GM23338 (cell line): ENCODE measurements at regions not wholly inside any gene's neighbourhood (a gene's known extent, or its start where the extent isn't known, plus 50 kb on each side); places are given as distances from the start of the nearest gene placed in this dataset.

Experiments used
- ATAC-seq: fragments of 200-7000 bp; cut with Tn5 transposase; 3 replicates; pipeline ENCODE4 v1.9.1; 2020
- DNase-seq: peaks from one replicate; pipeline ENCODE4 v3.0.0-alpha.2; 2015; ENCODE audit warnings: low spot score
- H2AFZ ChIP-seq: fragments of 200-600 bp; sonication (generic); 2 replicates; pipeline ENCODE4 v1.8.0; 2016; ENCODE audit warnings: antibody characterized with exemption, mild to moderate bottlenecking, moderate library complexity
- H3F3A ChIP-seq: fragments of 200-600 bp; sonication (generic); replicated peaks from 2 replicates; pipeline ENCODE4 v1.8.0; 2017; ENCODE audit warnings: antibody characterized with exemption, mixed run types, low read depth
- H3K27ac ChIP-seq: fragments of 200-600 bp; sonication (generic); 2 replicates; pipeline ENCODE4 v1.6.1; 2016; ENCODE audit warnings: low read depth
- H3K27me3 ChIP-seq: fragments of 200-600 bp; sonication (generic); 2 replicates; pipeline ENCODE4 v1.8.0; 2016; ENCODE audit warnings: mild to moderate bottlenecking, mixed run types, moderate library complexity; ENCODE audit not compliant: insufficient read depth
- H3K36me3 ChIP-seq: fragments of 200-600 bp; sonication (generic); 2 replicates; pipeline ENCODE4 v1.8.0; 2016; ENCODE audit warnings: mild to moderate bottlenecking; ENCODE audit not compliant: insufficient read depth
- H3K4me1 ChIP-seq: fragments of 200-600 bp; sonication (generic); 2 replicates; pipeline ENCODE4 v1.8.0; 2016; ENCODE audit warnings: mild to moderate bottlenecking, moderate library complexity; ENCODE audit not compliant: insufficient read depth
- H3K4me2 ChIP-seq: fragments of 200-600 bp; sonication (generic); 2 replicates; pipeline ENCODE4 v1.7.1; 2017; ENCODE audit warnings: mixed run types
- H3K4me3 ChIP-seq: fragments of 200-600 bp; sonication (generic); 2 replicates; pipeline ENCODE4 v1.6.1; 2016; ENCODE audit warnings: mixed run types
- H3K79me2 ChIP-seq: fragments of 200-600 bp; sonication (generic); replicated peaks from 2 replicates; pipeline ENCODE4 v1.8.0; 2017; ENCODE audit warnings: mild to moderate bottlenecking; ENCODE audit not compliant: insufficient read depth
- H3K9me2 ChIP-seq: fragments of 200-600 bp; sonication (generic); 2 replicates; pipeline ENCODE4 v1.8.0; 2017; ENCODE audit not compliant: insufficient read depth
- H4K20me1 ChIP-seq: fragments of 200-600 bp; sonication (generic); replicated peaks from 2 replicates; pipeline ENCODE4 v1.8.0; 2017; ENCODE audit warnings: mild to moderate bottlenecking; ENCODE audit not compliant: insufficient read depth
- H3K27ac Mint-ChIP-seq: 2 replicates; pipeline ENCODE4 v1.8.0; 2020; ENCODE audit warnings: inconsistent platforms, mild to moderate bottlenecking, moderate library complexity, mixed read lengths
- H3K27me3 Mint-ChIP-seq: 3 replicates; pipeline ENCODE4 v1.8.0; 2022; ENCODE audit warnings: low read depth, mild to moderate bottlenecking, moderate library complexity, mixed read lengths, inconsistent platforms; ENCODE audit not compliant: insufficient read depth, poor library complexity
- H3K36me3 Mint-ChIP-seq: 3 replicates; pipeline ENCODE4 v1.8.0; 2021; ENCODE audit warnings: low read depth, mild to moderate bottlenecking, inconsistent platforms, moderate library complexity, mixed read lengths
- H3K4me1 Mint-ChIP-seq: 3 replicates; pipeline ENCODE4 v1.8.0; 2020; ENCODE audit warnings: mild to moderate bottlenecking, inconsistent platforms, mixed read lengths
- H3K4me3 Mint-ChIP-seq: 3 replicates; pipeline ENCODE4 v1.8.0; 2021; ENCODE audit warnings: moderate library complexity, mild to moderate bottlenecking, inconsistent platforms, mixed read lengths
- H3K9me3 Mint-ChIP-seq: 3 replicates; pipeline ENCODE4 v1.8.0; 2020; ENCODE audit warnings: moderate library complexity, mild to moderate bottlenecking, inconsistent platforms, mixed read lengths
- CREB1 ChIP-seq: fragments of 250-450 bp; sonication (Bioruptor Pico); IDR thresholded peaks from 2 replicates; pipeline ENCODE4 v1.5.0; 2020; ENCODE audit warnings: low read depth, mild to moderate bottlenecking, moderate library complexity
- EZH2phosphoT487 ChIP-seq: fragments of 200-600 bp; sonication (generic); IDR thresholded peaks from one replicate; pipeline ENCODE4 v1.8.1; 2018; ENCODE audit warnings: antibody characterized with exemption; ENCODE audit not compliant: unreplicated experiment
- JUNB ChIP-seq: IDR thresholded peaks from one replicate; pipeline ENCODE4 v1.6.1; 2016; ENCODE audit warnings: antibody characterized with exemption; ENCODE audit not compliant: unreplicated experiment
- NANOG ChIP-seq: IDR thresholded peaks from 2 replicates; pipeline ENCODE4 v1.6.1; 2016; ENCODE audit warnings: antibody characterized with exemption, borderline replicate concordance
- POLR2AphosphoS5 ChIP-seq: IDR thresholded peaks from 2 replicates; pipeline ENCODE4 v1.6.1; 2016; ENCODE audit warnings: antibody characterized with exemption, low read depth
- ZNF462 ChIP-seq: fragments of 250-450 bp; sonication (Bioruptor Pico); IDR thresholded peaks from 2 replicates; pipeline ENCODE4 v1.5.0; 2020; ENCODE audit warnings: mild to moderate bottlenecking, moderate library complexity
- TF ChIP-seq, protein P1 (sequence below): IDR thresholded peaks from one replicate; pipeline ENCODE4 v1.6.1; 2018; ENCODE audit warnings: antibody characterized with exemption; ENCODE audit not compliant: unreplicated experiment
- TF ChIP-seq, protein P2 (sequence below), 2 experiments: fragments of 200-600 bp in 1 of 2; sonication (generic) in 1 of 2; conservative IDR thresholded peaks; 2 replicates each; pipeline versions ENCODE4 v1.5.1 to v1.6.1; 2016 to 2017; ENCODE audit warnings: antibody characterized with exemption in 2 of 2, low read depth in 2 of 2, mild to moderate bottlenecking in 2 of 2, moderate library complexity in 1 of 2

DNA sequence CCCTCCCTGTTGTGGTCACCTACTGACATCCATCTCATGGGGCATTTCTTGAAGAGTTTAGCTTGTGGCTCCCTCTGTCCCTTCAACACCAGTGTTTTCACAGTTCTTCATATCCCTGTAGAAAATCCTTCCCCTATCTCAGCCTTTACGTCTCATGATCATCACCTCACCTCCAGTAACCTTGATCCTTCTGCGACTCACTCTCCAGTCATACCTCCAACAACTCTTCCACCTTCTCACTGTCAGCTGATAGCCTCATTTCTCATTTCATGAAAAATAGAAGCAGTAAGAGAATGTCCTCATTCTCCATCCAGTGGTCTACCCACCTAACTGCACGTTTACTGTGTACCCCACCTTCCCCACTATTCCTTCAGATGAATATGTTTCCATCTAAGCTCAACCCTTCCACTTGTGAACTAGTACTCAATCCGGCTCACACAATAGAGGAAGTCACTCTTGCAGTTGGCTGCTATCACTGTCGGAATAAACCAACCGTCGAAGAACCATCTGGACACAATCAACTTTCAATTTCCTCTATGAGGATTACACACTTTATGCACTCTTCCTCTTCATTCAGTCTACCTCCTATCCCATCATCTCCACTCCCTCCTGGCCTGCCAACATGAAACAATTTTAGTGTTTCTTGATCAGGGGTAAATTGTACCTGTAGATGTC is 256.0 kb downstream of the AHR start:
- peaks cover 9% of the 10 kb centered on the region; the same call in 1 of the 2 replicates for H3K9me2 ChIP-seq
- H2AFZ ChIP-seq = no peak overlapping the region
- Mint-ChIP-seq H3K27me3 (peaks cover 2% of the 10 kb centered on the region), H3K36me3 (no peaks in the 10 kb centered on the region), H3K4me3 (no peak overlapping the region), H3K27ac (no peak overlapping the region; the same call in 1 of the 2 replicates), H3K4me1 (no peaks in the 10 kb centered on the region), H3K9me3 (no peaks in the 10 kb centered on the region)
- no peak overlapping the region for H3K4me3 ChIP-seq
- H3K4me2 ChIP-seq = no peak overlapping the region
- H3K27ac ChIP-seq = no peak overlapping the region
- no peaks in the 10 kb centered on the region for H3K27me3 ChIP-seq
- no peak for ATAC-seq
- no peaks in the 10 kb centered on the region for H3K36me3 ChIP-seq
- H3F3A ChIP-seq = no peaks in the 10 kb centered on the region
- DNase-seq = no peak
- TF ChIP-seq, protein P1, sequence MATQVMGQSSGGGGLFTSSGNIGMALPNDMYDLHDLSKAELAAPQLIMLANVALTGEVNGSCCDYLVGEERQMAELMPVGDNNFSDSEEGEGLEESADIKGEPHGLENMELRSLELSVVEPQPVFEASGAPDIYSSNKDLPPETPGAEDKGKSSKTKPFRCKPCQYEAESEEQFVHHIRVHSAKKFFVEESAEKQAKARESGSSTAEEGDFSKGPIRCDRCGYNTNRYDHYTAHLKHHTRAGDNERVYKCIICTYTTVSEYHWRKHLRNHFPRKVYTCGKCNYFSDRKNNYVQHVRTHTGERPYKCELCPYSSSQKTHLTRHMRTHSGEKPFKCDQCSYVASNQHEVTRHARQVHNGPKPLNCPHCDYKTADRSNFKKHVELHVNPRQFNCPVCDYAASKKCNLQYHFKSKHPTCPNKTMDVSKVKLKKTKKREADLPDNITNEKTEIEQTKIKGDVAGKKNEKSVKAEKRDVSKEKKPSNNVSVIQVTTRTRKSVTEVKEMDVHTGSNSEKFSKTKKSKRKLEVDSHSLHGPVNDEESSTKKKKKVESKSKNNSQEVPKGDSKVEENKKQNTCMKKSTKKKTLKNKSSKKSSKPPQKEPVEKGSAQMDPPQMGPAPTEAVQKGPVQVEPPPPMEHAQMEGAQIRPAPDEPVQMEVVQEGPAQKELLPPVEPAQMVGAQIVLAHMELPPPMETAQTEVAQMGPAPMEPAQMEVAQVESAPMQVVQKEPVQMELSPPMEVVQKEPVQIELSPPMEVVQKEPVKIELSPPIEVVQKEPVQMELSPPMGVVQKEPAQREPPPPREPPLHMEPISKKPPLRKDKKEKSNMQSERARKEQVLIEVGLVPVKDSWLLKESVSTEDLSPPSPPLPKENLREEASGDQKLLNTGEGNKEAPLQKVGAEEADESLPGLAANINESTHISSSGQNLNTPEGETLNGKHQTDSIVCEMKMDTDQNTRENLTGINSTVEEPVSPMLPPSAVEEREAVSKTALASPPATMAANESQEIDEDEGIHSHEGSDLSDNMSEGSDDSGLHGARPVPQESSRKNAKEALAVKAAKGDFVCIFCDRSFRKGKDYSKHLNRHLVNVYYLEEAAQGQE = no peak
- TF ChIP-seq NANOG = no peak
- no peak for TF ChIP-seq POLR2AphosphoS5
- TF ChIP-seq EZH2phosphoT487 = no peak
- no peaks in the 10 kb centered on the region for H3K79me2 ChIP-seq
- no peaks in the 10 kb centered on the region for H3K4me1 ChIP-seq
- no peaks in the 10 kb centered on the region for H4K20me1 ChIP-seq

DNA sequence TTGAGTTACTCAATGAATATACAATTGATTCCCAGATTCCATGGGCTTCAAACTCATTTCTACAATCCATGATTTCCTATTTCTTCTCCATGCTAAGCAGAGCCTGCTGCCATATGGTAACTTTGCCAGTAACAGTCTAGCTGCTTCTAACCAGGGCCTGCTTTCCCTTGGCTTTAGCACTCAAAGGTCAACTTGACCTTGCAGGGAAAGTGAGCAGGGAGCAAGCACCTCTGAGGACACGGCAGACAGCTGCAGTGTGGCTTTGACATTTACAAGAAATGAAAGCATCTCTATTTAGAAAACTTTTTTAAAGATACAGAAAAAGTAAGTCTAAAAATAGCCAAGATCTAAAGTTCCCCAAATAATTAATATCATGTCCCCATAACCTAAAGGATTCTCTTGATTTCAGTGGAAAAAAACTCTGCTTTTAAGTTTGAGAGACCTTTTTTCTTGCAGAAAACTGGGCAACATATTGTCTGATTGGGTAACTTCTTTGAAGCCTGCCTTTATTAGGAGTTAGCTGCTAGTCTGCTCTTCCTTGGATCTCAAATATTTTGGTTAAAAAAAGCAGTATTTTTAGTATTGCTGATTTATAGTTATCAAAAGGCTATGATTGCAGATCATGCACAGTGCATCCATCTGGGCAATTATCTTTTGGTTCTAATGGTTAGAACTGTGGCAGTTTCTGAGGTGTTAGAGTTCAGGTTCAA is 257.9 kb downstream of the AHR start:
- no peaks in the 10 kb centered on the region for H3K36me3 ChIP-seq
- no peaks in the 10 kb centered on the region for H4K20me1 ChIP-seq
- H3K27ac Mint-ChIP-seq = no peak overlapping the region
- DNase-seq (no peak), ATAC-seq (no peak)
- no peaks in the 10 kb centered on the region for H3K9me3 Mint-ChIP-seq
- H3K79me2 ChIP-seq = no peaks in the 10 kb centered on the region
- peaks cover 2% of the 10 kb centered on the region for H3K27me3 Mint-ChIP-seq
- no peaks in the 10 kb centered on the region for H3K4me1 ChIP-seq
- H3F3A ChIP-seq = no peaks in the 10 kb centered on the region
- no peak overlapping the region for H3K4me3 Mint-ChIP-seq
- H3K9me2 ChIP-seq = peaks cover 9% of the 10 kb centered on the region; the same call in 1 of the 2 replicates
- H3K27ac ChIP-seq = no peak overlapping the region
- no peaks in the 10 kb centered on the region for H3K36me3 Mint-ChIP-seq
- no peaks in the 10 kb centered on the region for H3K4me1 Mint-ChIP-seq
- H3K4me2 ChIP-seq = no peak overlapping the region
- H2AFZ ChIP-seq = no peak overlapping the region
- H3K27me3 ChIP-seq = no peaks in the 10 kb centered on the region
- no peak overlapping the region for H3K4me3 ChIP-seq
- TF ChIP-seq JUNB (no peak), POLR2AphosphoS5 (no peak), NANOG (no peak), ZNF462 (CRISPR knock-in tag) (no peak), CREB1 (CRISPR knock-in tag) (no peak), EZH2phosphoT487 (no peak)
- TF ChIP-seq, protein P2, sequence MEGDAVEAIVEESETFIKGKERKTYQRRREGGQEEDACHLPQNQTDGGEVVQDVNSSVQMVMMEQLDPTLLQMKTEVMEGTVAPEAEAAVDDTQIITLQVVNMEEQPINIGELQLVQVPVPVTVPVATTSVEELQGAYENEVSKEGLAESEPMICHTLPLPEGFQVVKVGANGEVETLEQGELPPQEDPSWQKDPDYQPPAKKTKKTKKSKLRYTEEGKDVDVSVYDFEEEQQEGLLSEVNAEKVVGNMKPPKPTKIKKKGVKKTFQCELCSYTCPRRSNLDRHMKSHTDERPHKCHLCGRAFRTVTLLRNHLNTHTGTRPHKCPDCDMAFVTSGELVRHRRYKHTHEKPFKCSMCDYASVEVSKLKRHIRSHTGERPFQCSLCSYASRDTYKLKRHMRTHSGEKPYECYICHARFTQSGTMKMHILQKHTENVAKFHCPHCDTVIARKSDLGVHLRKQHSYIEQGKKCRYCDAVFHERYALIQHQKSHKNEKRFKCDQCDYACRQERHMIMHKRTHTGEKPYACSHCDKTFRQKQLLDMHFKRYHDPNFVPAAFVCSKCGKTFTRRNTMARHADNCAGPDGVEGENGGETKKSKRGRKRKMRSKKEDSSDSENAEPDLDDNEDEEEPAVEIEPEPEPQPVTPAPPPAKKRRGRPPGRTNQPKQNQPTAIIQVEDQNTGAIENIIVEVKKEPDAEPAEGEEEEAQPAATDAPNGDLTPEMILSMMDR (conservative IDR thresholded peaks at IDR 0.05; ENCODE audit: low read depth in 2 of 2) = no peak
